Nephron progenitor cell (in vitro differentiated cells): ENCODE measurements at regions not wholly inside any gene's neighbourhood (a gene's known extent, or its start where the extent isn't known, plus 50 kb on each side); places are given as distances from the start of the nearest gene placed in this dataset.

ENCODE experiments used
- DNase-seq: peaks from one replicate; pipeline ENCODE4 v3.0.0; 2021
- H3K27ac Mint-ChIP-seq: 2 replicates; pipeline ENCODE4 v1.8.0; 2021; ENCODE audit warnings: mild to moderate bottlenecking, moderate library complexity, mixed read lengths
- H3K27me3 Mint-ChIP-seq: 2 replicates; pipeline ENCODE4 v1.8.0; 2021; ENCODE audit warnings: mild to moderate bottlenecking, low read depth, mixed read lengths; ENCODE audit not compliant: poor library complexity
- H3K36me3 Mint-ChIP-seq: 2 replicates; pipeline ENCODE4 v1.8.0; 2021; ENCODE audit warnings: low read depth, mixed read lengths
- H3K4me1 Mint-ChIP-seq: 2 replicates; pipeline ENCODE4 v1.8.0; 2021; ENCODE audit warnings: mixed read lengths
- H3K4me3 Mint-ChIP-seq: 2 replicates; pipeline ENCODE4 v1.8.0; 2021; ENCODE audit warnings: mild to moderate bottlenecking, moderate library complexity, mixed read lengths
- H3K9me3 Mint-ChIP-seq: 2 replicates; pipeline ENCODE4 v1.8.0; 2021; ENCODE audit warnings: mild to moderate bottlenecking, moderate library complexity, mixed read lengths
- CTCF ChIP-seq: fragments of 200-600 bp; sonication (generic); IDR thresholded peaks from 2 replicates; pipeline ENCODE4 v1.5.0; 2021; ENCODE audit warnings: antibody characterized with exemption

- peaks cover 38% of the 10 kb centered on the region for H3K4me1 Mint-ChIP-seq
These were observed 77.1 kb downstream of the ARF6 start for GRCh38 chr14:49969961-49970360.

GRCh38 chr14:49970474-49971147 lies 77.7 kb downstream of the ARF6 start:
- no peaks in the 10 kb centered on the region for H3K36me3 Mint-ChIP-seq
- peak overlapping the region; percentile 18 for H3K27ac Mint-ChIP-seq
- no peak for DNase-seq
- H3K9me3 Mint-ChIP-seq, result no peaks in the 10 kb centered on the region
- TF ChIP-seq CTCF, result no peak
- peaks cover 38% of the 10 kb centered on the region for H3K4me1 Mint-ChIP-seq
- H3K4me3 Mint-ChIP-seq, result no peak overlapping the region
- peaks cover 7% of the 10 kb centered on the region for H3K27me3 Mint-ChIP-seq

More at GRCh38 chr14:49969961-49970360, 77.1 kb downstream of the ARF6 start:
- TF ChIP-seq CTCF, result no peak
- Mint-ChIP-seq H3K9me3 (no peaks in the 10 kb centered on the region), H3K36me3 (no peaks in the 10 kb centered on the region), H3K27ac (no peak overlapping the region), H3K4me3 (no peak overlapping the region), H3K27me3 (peaks cover 7% of the 10 kb centered on the region)
- no peak for DNase-seq

GRCh38 chr14:49971156-49972130 lies 78.6 kb downstream of the ARF6 start:
- Mint-ChIP-seq H3K27ac (peak overlapping the region; percentile 18), H3K4me1 (peaks cover 31% of the 10 kb centered on the region), H3K27me3 (peaks cover 5% of the 10 kb centered on the region), H3K36me3 (no peaks in the 10 kb centered on the region), H3K9me3 (no peaks in the 10 kb centered on the region), H3K4me3 (no peak overlapping the region)
- TF ChIP-seq CTCF, result no peak
- no peak for DNase-seq

- TF ChIP-seq CTCF, result no peak
- peaks cover 32% of the 10 kb centered on the region for H3K4me1 Mint-ChIP-seq
- H3K27ac Mint-ChIP-seq, result no peak overlapping the region
- DNase-seq, result no peak
- H3K4me3 Mint-ChIP-seq, result no peak overlapping the region
- H3K27me3 Mint-ChIP-seq, result peaks cover 7% of the 10 kb centered on the region
- no peaks in the 10 kb centered on the region for H3K36me3 Mint-ChIP-seq
- no peaks in the 10 kb centered on the region for H3K9me3 Mint-ChIP-seq
These were observed 79.3 kb downstream of the ARF6 start for GRCh38 chr14:49972131-49972671.

GRCh38 chr14:49972823-49973222 lies 79.9 kb downstream of the ARF6 start:
- Mint-ChIP-seq H3K4me1 (peaks cover 35% of the 10 kb centered on the region), H3K4me3 (no peak overlapping the region), H3K36me3 (no peaks in the 10 kb centered on the region), H3K27ac (no peak overlapping the region), H3K9me3 (no peaks in the 10 kb centered on the region), H3K27me3 (peaks cover 7% of the 10 kb centered on the region)
- DNase-seq, result no peak
- TF ChIP-seq CTCF, result no peak
